ENCODE measurements at regions not wholly inside any gene's neighbourhood (a gene's known extent, or its start where the extent isn't known, plus 50 kb on each side); places are given as distances from the start of the nearest gene placed in this dataset.

DNA sequence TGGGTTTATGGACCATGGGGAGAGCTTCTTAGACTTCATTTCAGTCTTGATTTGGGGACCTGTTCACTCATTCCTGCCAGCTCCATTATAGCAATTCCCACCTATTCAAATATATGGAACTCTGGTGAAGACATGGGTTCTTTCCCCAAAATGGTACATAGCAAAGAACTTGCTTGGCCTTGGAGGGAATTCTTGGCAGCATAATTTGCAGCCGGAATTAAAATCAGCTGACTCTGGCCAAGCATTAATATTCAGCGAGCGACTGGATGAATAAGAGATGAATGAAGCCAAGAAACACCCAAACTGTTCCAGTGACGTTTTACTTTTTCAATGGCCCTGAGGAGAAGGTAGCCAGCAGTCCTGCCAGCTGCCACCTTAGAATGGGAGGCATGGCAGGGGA, 88.4 kb upstream of the SOX1 start:
- Mint-ChIP-seq H3K27me3 (peaks cover 6% of the 10 kb centered on the region), H3K27ac (no peak overlapping the region), H3K4me3 (no peak overlapping the region), H3K36me3 (ENCODE audit: low read depth) (no peaks in the 10 kb centered on the region), H3K4me1 (ENCODE audit: low read depth) (no peaks in the 10 kb centered on the region), H3K9me3 (peaks cover 13% of the 10 kb centered on the region)
- no peak for ATAC-seq
- ChIA-PET POLR2A (no interaction called here), CTCF (no interaction called here)
- DNase-seq, result no peak
- TF ChIP-seq, protein P1, sequence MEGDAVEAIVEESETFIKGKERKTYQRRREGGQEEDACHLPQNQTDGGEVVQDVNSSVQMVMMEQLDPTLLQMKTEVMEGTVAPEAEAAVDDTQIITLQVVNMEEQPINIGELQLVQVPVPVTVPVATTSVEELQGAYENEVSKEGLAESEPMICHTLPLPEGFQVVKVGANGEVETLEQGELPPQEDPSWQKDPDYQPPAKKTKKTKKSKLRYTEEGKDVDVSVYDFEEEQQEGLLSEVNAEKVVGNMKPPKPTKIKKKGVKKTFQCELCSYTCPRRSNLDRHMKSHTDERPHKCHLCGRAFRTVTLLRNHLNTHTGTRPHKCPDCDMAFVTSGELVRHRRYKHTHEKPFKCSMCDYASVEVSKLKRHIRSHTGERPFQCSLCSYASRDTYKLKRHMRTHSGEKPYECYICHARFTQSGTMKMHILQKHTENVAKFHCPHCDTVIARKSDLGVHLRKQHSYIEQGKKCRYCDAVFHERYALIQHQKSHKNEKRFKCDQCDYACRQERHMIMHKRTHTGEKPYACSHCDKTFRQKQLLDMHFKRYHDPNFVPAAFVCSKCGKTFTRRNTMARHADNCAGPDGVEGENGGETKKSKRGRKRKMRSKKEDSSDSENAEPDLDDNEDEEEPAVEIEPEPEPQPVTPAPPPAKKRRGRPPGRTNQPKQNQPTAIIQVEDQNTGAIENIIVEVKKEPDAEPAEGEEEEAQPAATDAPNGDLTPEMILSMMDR (IDR thresholded peaks at IDR 0.05), result no peak
- intact Hi-C loops (cut with micrococcal nuclease), result no loop called here

DNA sequence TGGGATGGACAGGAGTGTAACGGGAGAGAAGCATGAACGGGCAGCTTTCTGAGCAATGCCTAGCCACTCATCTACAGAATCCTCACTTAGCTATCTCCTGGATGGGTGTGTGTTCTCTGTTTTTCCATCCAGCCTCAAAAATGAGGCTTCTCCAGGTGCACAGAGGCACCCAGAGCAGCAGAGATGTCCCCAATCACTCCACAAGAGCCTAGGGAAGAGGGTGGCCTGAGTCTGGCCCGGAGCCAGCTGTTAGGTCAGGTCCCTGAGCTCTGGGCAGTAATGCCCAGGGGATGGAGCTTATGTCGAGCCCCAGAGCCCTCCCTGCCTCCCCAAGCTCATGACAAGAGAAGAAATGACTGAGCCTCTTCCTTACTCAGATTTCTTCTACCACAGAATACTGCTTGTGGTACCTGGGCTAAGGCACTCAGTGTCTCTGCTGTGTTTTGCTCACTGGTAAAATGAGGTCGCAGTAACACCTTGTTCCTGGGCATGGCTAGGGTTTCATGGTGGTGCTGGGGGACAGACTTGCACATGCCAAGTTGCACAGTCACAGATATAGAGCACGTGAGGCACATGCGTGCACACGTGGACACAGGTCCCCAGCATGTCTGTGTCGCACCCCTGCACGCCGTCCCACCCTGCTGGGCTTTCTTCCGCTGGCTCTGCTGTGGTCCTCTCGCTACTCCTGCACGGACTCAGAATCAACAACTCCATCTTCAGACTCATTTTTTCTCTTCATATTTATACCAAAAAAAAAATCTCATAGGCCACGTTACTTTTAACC, 86.6 kb upstream of the SOX1 start:
- CTCF ChIA-PET, result no interaction called here
- no peak overlapping the region for H3K27ac Mint-ChIP-seq
- ATAC-seq (no peak), DNase-seq (no peak)
- intact Hi-C loops (cut with micrococcal nuclease), result no loop called here
- H3K27me3 Mint-ChIP-seq, result peaks cover 6% of the 10 kb centered on the region
- TF ChIP-seq, protein P1 (IDR thresholded peaks at IDR 0.05), result no peak
- POLR2A ChIA-PET, result no interaction called here
- no peak overlapping the region for H3K4me3 Mint-ChIP-seq
- H3K9me3 Mint-ChIP-seq, result peaks cover 1% of the 10 kb centered on the region
- H3K4me1 Mint-ChIP-seq (ENCODE audit: low read depth), result no peaks in the 10 kb centered on the region
- no peaks in the 10 kb centered on the region for H3K36me3 Mint-ChIP-seq (ENCODE audit: low read depth)

DNA sequence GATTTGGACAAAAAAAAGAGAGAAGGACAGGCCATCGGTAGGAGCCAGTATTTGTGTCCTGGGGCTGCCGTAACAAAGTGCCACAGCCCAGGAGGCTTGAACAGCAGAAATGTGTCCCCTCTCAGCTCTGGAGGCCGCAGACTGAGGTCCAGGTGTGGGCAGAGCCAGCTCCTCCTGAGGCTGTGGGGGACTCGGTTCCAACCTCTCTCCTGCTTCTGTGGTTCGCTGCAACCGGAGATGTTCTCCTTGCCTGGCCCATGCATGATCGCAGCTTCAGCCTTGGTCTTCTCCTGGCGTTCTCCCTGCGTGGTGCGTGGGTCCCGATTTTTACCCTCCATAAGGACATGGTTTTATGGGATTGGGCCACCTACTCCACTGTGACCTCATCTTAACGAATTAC, 85.9 kb upstream of the SOX1 start:
- Mint-ChIP-seq H3K4me3 (no peak overlapping the region), H3K9me3 (no peaks in the 10 kb centered on the region), H3K36me3 (ENCODE audit: low read depth) (no peaks in the 10 kb centered on the region), H3K4me1 (ENCODE audit: low read depth) (no peaks in the 10 kb centered on the region), H3K27me3 (peaks cover 6% of the 10 kb centered on the region), H3K27ac (no peak overlapping the region)
- ATAC-seq (no peak), DNase-seq (no peak)
- CTCF ChIA-PET, result no interaction called here
- TF ChIP-seq, protein P1 (IDR thresholded peaks at IDR 0.05), result no peak
- POLR2A ChIA-PET, result no interaction called here
- intact Hi-C loops (cut with micrococcal nuclease), result no loop called here

DNA sequence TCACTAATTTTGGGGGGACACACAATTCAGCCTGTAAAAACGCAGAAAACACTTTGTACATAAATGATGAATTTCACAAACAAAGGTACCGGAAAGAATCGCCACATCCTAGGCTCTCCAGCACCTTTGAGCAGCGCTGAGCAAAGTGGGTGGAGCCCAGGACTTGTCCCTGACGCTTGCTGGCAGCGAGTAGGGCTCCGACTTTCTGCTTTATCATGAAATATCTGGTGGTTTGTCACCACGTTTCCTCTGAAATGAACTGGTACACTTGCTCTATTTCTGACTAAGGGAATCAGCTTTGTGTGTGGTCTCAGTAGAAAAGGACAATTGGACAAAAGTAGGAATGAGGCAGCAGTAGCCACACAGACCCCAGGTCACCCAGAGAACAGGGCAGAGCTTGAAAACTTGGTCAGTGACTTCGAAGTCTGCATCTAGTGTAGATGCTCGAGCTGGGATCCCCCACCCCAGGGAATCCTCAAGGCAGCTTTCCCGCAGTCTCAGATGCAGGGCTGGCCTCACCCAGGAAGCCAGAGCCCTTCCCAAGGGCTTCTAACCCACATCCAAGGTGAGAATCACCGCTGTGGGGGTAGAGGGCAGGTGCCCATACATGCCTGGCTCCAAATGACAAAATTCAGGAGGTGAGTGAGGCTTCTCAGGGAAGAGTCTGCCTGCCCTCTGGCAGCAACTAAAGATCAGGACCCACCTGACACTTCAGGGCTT, 85.3 kb upstream of the SOX1 start:
- DNase-seq, result no peak
- Mint-ChIP-seq H3K4me1 (ENCODE audit: low read depth) (no peaks in the 10 kb centered on the region), H3K27me3 (peaks cover 6% of the 10 kb centered on the region), H3K36me3 (ENCODE audit: low read depth) (no peaks in the 10 kb centered on the region), H3K4me3 (no peak overlapping the region), H3K9me3 (no peaks in the 10 kb centered on the region), H3K27ac (no peak overlapping the region)
- no peak for ATAC-seq
- CTCF ChIA-PET, result no interaction called here
- intact Hi-C loops (cut with micrococcal nuclease), result no loop called here
- POLR2A ChIA-PET, result no interaction called here
- TF ChIP-seq, protein P1 (IDR thresholded peaks at IDR 0.05), result no peak

DNA sequence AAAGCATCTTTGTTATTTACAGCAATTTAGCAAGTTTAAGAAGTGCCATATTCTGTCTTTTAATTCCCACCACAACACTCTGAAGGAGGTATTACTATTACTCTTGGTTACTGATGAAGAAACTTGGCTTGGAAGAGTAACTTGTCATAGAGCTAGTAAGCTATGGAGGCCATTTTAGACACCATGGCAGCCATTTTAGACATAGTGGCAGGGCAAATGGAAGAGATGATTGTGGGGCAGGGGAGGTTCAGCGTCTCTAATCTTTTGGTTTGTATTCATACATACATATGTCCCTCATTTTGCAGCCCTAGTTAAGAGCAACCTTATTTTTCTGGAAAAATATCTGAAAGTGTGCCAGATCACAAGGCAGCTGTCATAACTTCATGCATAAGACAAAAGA, 82.6 kb upstream of the SOX1 start:
- peaks cover 6% of the 10 kb centered on the region for H3K27me3 Mint-ChIP-seq
- CTCF ChIA-PET, result no interaction called here
- H3K4me1 Mint-ChIP-seq (ENCODE audit: low read depth), result no peaks in the 10 kb centered on the region
- no peak overlapping the region for H3K27ac Mint-ChIP-seq
- intact Hi-C loops (cut with micrococcal nuclease), result no loop called here
- POLR2A ChIA-PET, result no interaction called here
- DNase-seq (no peak), ATAC-seq (no peak)
- H3K9me3 Mint-ChIP-seq, result peaks cover 3% of the 10 kb centered on the region
- H3K4me3 Mint-ChIP-seq, result no peak overlapping the region
- H3K36me3 Mint-ChIP-seq (ENCODE audit: low read depth), result no peaks in the 10 kb centered on the region
- TF ChIP-seq, protein P1 (IDR thresholded peaks at IDR 0.05), result no peak
